ENCODE measurements at regions not wholly inside any gene's neighbourhood (a gene's known extent, or its start where the extent isn't known, plus 50 kb on each side); places are given as distances from the start of the nearest gene placed in this dataset.
"Not testable (repeated sequence)": the region's sequence is repeated elsewhere in the genome, so short reads cannot be mapped to it uniquely, and the experiment has no call there.

DNA sequence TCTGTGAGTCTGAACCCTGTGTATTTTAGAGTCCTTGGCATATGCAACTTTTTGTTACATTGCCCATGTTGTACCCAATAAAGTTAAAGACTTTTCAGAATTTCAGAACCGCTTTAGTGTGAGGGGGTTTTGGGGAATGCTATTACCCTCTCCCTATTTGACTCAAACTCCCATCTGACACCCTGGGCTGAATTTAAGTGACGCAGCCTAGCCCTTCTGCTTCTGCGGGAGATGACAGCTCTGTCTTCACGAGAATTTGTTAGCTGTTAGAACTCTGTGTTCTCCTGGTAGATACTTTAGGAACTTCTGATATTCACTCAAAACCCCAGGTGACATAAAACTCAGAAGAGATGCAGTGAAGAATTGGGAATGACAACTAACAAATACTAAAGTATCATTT, 500.6 kb upstream of the ID4 start:
- no peak for DNase-seq

- DNase-seq, result peak; percentile 50
Observed at GRCh38 chr6:19337101-19337500, 500.1 kb upstream of the ID4 start.

- DNase-seq, result no peak
Observed at GRCh38 chr6:19342616-19343015, 494.6 kb upstream of the ID4 start.

DNA sequence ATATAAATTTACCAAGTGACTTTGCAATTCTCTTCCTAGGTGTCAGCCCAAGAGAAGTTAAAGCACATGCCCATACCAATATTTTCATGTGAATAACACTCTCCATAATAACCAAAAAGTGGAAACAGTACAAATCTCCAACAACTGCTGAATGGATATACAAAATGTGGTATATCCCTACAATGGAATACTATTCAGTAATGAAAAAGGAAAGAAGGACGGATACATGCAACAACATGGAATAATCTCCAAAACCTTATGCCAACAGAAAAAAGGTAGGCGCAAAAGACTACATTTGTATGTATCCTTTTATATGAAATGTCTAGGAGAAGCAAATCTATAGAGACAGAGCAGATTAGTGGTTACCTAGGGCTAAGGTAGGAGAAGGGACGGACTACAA, 487.7 kb upstream of the ID4 start:
- DNase-seq, result no peak

- peak; percentile 35 for DNase-seq
Observed at GRCh38 chr6:19354181-19354580, 483.0 kb upstream of the ID4 start.

DNA sequence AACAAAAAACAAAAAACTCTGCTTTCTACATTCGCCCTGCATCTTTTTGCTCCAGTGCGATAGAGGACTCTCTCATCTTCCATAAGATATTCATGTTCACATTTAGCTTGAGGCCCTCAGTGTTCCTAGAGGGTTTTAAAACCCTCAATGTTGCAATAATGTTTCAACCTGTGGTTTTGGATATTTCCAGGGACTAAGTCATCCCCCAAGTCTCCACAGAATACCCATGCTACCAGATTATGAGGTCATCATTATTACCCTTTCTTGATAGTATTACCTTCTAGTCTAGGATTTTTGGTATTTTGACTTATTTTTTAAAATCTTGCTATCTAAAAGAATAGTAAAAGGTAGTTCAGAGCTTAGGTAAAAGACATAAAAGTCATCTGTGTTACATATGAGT, 480.5 kb upstream of the ID4 start:
- DNase-seq, result peak; percentile 28

- DNase-seq, result no peak
Observed at GRCh38 chr6:19362396-19362795, 474.8 kb upstream of the ID4 start.

- DNase-seq, result no peak
Observed at GRCh38 chr6:19368511-19368910, 468.7 kb upstream of the ID4 start.

GRCh38 chr6:19369785-19370184, 467.4 kb upstream of the ID4 start:
- DNase-seq, result no peak

- no peak for DNase-seq
Observed at GRCh38 chr6:19370831-19371230, 466.3 kb upstream of the ID4 start.

- no peak for DNase-seq
Observed at GRCh38 chr6:19375613-19376012, 461.6 kb upstream of the ID4 start.

DNA sequence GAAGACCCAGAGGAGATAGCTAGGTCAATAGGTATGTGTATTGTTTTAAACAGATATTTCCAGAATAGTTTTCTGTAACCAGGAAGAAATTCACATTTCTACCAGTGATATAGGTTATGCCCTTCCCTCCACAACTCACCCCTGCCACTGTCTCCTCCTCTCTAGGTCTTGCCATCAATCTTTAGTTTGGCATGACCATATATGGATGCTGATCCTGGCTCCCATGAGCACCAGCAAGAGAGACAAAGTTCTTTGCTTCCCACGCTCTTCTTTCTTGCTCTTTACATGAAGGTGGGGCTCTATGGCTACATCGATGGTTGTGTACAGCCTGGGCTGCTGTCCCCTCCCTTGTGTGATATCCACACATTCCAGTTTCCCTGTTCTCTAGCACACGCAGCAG, 459.4 kb upstream of the ID4 start:
- DNase-seq, result no peak

DNA sequence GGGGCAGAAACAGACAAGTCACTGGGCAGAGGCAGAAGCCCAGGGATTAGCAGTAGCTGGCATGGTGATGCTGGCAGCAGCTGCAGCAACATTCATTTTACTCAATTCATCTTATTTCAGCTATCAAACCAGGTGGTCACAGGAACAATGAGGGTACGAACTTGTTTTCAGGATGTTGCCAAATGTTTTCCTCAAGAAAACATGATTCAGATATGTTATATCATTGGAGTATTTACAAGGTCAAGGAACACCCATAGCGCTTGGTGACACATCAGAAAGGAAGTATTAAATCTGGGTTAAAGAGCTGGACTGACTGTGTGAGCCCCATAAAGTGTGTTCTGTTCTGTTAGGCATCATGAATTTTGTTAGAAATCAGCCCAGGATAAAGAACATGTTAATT, 456.9 kb upstream of the ID4 start:
- no peak for DNase-seq

- DNase-seq, result no peak
Observed at GRCh38 chr6:19382676-19383075, 454.5 kb upstream of the ID4 start.

DNA sequence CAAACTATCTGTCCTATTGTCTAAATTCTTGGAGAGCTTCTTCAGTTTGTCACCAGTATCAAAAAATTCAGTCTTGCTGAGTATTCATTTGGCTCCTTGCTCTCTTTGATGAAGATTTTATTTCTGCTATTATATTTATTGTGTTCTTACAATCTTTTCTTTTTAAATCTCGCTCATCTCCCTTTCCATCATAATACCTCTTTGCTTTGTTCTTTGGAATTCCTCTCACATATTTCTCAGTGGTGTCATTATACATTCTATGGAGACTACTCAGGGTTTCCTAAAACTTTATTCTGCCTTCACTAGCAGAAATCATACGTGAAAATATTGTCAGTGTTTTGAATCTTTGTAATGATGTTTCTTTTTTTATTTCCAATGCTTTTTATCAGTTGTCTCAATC, 445.2 kb upstream of the ID4 start:
- DNase-seq, result no peak

DNA sequence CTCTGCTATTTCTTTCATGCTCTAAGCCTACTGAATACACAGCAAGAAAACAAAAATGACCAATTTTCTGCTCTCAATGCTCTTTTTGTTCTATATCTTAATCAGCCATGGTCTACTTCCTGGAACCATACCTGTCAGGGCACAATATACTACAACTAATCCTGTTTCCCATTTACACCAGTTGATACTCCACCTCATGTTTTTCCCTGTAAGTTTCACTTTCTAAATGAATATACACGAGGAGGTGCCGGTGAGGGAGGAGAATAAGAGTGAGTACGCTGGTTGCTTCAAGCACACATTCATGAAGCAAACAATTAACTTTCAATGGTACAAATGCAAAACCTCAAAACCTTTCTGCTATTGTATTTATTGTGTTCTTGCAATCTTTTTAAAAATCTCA, 443.1 kb upstream of the ID4 start:
- peak; percentile 57 for DNase-seq

- DNase-seq, result no peak
Observed at GRCh38 chr6:19394687-19395086, 442.5 kb upstream of the ID4 start.

GRCh38 chr6:19395316-19395715, 441.9 kb upstream of the ID4 start:
- DNase-seq, result no peak

DNA sequence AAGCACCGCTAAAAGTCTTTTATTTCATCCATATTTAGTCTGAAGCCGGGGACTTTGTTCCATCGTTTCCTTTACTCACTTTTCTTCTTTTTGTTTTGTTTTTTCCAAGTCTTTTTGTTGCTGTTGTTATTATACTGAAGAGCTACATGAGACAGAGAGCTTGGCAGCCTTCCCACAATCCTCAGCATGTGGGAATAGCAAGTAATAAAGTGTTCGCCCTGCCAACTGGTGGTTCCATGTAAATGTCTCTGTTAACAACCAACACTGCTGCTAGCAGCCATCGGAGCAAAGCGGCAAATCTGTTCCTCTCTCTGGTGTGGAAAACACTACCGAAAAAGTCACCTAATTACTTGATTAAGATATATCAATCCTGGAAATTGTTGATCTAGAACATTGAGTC, 437.8 kb upstream of the ID4 start:
- DNase-seq, result no peak

DNA sequence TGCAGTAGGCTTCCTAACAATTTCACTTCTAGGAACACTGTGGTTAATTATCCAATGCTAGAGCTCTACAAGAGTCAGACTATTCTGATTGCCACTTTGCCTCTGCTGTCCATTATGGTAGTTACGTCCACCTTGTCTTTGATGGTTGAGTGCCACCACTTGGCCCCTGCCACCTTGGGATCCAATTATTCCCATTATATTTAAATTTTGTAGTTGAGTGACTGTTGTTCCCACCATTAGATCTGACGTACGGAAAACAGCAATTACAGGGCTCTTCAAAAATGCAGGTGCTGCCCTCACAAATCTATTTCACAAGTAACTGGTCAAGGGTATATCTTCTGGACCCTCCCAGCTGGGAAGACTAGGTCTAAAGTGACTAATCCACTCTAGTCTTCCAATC, 432.3 kb upstream of the ID4 start:
- not testable (repeated sequence) for DNase-seq

- DNase-seq, result no peak
Observed at GRCh38 chr6:19408331-19408730, 428.8 kb upstream of the ID4 start.

- no peak for DNase-seq
Observed at GRCh38 chr6:19410481-19410880, 426.7 kb upstream of the ID4 start.

DNA sequence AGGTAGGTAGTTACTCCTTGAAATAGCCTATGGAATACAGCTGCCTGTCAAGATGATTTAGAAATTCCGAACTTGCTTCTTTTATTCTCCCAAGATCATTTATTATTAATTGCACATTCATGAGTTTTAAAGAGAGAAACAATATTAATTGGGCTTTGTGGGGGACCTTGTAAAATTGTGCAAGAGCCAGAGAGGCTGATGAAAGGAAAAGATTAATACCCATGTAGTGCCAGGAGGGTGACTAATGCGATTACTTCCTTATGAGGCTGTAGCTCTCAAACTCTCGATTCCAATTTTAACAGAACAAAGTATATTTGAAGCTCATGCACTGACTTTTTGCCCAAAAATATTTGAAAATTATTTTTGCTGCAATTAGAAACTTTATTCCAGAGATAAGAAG, 423.8 kb upstream of the ID4 start:
- DNase-seq, result peak; percentile 21

- no peak for DNase-seq
Observed at GRCh38 chr6:19415605-19416326, 421.4 kb upstream of the ID4 start.

GRCh38 chr6:19416811-19417210, 420.4 kb upstream of the ID4 start:
- DNase-seq, result no peak

DNA sequence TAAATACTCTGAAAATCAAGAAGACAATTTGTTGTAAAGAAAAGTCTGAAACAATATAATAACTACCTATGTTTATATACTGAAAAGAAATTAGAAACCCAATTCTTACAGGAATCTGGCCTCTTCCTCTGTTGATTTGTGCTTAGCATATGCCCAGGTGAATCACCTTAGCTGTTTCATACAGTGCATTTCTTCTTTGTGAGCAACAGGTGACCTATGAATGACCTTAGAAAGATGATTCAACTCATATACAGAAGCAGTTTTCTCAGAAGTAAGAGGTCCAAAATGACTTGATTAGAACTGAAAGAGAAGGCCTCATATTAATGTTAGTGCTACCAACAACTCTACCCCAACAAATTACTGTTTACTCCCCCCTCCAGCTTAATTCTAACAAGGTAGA, 419.5 kb upstream of the ID4 start:
- DNase-seq, result no peak

All from OCI-M1 (cell line).